GM18858 (cell line): ENCODE measurements at regions not wholly inside any gene's neighbourhood (a gene's known extent, or its start where the extent isn't known, plus 50 kb on each side); places are given as distances from the start of the nearest gene placed in this dataset.
"Not testable (repeated sequence)": the region's sequence is repeated elsewhere in the genome, so short reads cannot be mapped to it uniquely, and the experiment has no call there.

ENCODE experiments used
- ATAC-seq: cut with Tn5 transposase; IDR thresholded peaks from one replicate; pipeline ENCODE4 v1.9.1; 2021; ENCODE audit not compliant: unreplicated experiment

DNA sequence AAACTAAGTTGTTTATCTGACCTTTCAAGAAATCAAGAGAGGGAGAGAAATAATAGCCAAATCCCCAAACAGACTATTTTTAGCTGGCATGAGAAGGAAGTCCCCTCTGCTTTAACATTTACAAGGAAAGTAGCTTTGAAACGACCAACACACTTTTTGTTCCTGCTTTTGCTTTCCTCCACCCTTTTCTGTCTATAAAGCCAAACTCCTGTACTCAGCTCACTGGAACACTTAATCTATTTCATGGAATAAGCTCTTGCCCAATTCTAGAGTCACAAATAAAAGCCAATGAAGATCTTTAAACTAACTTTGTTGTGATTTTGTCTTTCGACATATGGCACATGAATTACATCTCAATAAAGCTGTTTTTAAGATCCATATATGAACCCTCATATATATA lies 86.8 kb upstream of the CCDC71L start:
- no peak for ATAC-seq

DNA sequence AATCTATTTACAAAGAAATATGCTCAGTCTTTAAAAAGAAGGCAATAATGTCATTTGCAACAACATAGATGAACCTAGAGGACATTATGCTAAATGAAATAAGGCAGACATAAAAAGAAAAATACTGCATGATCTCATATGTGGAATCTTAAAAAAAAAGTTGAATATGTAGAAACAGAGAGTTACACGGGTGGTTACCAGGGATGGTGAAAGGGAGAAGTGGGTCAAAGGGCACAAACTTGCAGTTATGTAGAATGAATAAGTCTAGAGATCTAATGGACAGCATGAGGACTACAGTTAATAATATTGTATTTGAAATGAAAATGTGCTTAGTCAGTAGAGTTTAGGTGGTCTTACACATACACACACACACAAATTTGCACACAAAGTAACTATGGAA lies 88.2 kb upstream of the CCDC71L start:
- no peak for ATAC-seq

DNA sequence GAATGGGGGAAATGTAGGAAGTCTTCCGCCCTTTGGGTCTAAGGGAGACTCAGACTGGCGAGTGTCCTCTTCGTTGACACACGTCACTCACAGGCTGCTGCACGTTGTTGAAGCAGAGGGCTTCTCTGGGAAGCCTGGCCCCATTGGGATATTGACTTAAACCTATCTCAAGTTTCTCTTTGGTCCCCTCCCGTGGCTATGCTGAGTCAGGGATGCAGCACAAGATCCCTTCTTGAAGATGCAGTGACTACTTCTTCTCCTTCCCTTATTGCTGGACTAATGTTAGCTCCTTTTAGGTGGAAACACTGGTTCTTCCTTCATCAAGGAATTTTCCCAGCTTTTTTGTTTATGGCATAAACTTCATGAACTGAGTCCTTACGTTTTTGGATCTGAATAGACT lies 89.8 kb upstream of the CCDC71L start:
- ATAC-seq = no peak

DNA sequence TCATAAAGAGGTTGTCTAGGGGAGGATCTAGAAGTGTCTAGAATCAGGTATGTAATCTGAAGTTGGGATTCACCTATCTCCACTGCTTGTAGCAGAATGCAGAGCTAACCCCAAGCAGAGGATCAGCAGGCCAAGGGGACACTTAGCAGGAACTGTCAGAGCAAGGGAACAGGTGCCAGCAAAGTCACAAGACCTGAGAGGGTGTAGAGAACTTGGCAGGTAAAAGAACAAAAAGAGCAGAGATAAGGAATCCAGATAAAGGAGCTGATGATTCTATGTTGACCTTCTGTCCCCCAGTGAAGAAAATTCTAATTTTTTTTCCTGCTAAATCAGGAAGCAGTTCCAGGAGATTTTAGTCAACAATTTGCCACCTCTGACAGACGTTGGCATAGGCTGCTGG lies 91.4 kb upstream of the CCDC71L start:
- ATAC-seq = no peak

DNA sequence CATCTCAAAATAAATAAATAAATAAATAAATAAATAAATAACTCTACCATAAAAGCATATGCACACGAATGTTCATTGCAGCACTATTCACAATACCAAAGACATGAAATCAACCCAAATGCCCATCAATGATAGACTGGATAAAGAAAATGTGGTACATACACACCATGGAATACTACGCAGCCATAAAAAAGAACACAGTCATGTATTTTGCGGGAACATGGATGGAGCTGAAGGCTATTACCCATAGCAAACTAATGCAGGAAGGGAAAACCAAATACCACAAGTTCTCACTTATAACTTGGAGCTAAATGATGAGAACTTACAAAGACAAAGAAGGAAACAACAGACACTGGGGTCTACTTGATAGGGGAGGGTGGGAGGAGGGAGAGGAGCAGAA lies 94.1 kb upstream of the CCDC71L start:
- ATAC-seq = not testable (repeated sequence)

DNA sequence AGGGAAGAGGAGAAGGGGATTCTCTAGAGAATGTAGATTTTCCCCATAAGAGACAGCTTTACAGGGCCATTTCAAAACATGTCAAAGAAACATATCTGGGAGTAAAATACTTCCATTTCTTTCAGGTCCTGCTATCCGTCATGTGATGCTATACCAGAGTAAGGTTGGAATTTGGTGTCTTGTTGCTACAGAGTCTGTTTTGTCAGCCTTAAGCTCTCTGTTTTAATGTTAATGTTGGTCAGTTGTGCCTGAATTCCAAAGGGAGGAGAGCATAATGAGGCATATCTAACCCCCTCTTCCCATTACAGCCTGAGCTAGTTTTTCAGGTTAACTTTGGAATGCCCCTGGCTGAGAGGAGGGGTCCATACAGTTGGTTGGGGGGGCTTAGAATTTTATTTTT lies 94.7 kb upstream of the CCDC71L start:
- no peak for ATAC-seq

DNA sequence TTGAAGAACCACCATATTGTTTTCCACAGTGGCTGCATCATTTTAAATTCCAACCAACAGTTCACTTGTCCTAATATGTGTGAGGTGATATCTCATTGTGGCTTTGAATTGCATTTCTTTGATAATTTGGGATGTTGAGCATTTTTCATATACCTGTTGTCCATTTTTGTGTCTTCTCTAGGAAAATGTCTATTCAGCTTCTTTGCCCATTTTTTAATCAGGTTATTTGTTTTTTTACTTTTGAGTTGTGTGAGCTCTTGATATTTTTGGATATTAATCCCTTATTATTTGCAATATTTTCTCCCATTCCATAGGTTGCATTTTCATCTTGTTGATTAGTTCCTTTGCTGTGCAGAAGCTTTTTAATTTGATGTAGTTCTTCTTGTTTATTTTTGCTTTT lies 95.1 kb upstream of the CCDC71L start:
- no peak for ATAC-seq

DNA sequence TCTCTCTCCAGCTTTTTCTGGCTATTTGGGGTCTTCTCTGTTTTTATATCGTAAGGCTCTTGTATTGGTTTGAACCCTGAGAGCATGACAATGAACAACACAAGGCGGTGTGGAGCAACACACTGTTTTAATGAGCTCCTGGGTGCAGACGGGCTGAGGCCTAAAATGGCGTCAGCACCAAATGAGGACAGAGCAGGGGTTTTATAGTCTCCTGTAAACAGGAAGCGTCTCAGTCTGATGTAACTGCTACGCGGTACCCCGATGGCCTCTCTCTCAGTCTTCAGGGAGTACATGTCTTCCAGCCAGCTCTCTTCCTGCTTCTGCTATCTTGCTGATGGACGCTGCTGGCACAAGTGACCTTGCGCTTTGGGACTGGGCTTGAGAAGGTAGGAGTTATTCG lies 95.9 kb upstream of the CCDC71L start:
- no peak for ATAC-seq

DNA sequence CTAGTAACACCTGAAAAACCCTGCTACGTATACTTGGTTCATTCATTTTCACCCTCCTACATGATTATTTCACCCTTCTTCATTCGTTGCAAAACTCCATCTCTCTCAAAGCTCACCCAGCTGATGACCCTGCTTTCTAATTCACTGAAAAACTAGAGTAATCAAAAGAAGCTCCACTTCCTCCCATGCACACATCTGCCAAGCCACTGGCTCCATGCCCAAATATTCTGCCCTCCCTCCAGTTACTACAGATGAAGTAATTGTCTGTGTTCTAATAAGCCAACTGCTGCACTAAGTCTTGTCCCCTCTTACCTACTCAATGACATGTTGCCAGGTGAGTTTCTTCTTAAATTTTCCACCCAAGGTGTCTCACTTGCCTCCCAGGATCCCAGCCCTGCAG lies 96.9 kb upstream of the CCDC71L start:
- ATAC-seq = no peak

DNA sequence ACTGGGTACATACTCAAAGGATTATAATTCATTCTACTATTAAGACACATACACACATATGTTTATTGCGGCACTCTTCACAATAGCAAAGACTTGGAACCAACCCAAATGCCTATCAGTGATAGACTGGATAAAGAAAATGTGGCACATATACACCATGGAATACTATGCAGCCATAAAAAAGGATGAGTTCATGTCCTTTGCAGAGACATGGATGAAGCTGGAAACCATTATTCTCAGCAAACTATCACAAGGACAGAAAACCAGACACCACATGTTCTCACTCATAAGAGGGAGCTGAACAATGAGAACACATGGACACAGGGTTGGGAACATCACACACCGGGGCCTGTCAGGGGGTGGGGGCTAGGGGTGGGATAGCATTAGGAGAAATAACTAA lies 101.9 kb upstream of the CCDC71L start:
- not testable (repeated sequence) for ATAC-seq

DNA sequence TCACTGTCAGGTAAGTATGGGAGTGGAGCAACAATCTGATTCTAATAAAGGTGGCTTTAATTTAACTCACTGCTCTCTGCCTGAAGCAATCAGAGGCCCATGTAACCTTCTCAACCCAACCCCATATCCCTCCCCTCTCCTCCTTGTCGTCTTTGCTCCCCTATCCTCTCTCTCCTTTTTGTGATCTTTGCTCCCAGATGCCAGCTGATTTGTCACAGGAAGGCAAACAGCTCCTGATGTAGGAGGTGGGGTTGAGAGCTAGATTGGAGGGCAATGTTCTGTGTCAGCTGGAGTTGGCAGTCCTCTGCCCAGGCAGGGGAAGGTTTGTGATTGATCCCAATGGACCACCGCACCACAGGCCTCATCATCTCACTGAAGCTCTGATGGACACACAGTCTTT lies 101.4 kb upstream of the PIK3CG start:
- no peak for ATAC-seq

DNA sequence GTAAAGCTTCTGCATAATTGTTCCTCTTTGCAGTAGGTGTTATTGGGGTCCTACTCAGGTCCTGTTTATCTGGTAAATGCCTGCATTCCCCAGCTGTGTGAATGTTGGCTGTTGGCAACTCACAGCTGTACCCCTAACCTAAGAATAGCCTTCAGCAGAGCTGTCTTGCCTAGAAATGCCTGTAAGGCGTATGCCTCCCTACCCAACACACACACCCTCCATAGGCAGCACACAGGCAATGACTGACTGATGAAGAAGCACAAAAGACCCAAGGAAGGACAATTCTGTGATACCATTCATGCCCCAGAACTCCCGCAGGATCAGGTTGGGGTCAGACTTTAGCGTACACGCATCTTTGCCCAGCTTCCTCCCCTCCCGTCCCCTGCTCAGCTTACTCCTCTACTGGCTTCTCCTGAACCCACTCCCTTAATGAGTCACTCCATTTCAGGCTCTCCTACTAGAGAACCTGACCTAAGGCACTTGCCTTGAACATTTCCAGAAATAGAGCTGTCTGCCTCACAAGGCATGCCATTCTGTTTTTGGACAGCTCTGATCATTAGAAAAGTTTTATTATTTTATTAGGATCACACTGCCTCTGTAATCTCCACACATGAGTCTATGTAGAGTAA lies 99.2 kb upstream of the PIK3CG start:
- no peak for ATAC-seq

DNA sequence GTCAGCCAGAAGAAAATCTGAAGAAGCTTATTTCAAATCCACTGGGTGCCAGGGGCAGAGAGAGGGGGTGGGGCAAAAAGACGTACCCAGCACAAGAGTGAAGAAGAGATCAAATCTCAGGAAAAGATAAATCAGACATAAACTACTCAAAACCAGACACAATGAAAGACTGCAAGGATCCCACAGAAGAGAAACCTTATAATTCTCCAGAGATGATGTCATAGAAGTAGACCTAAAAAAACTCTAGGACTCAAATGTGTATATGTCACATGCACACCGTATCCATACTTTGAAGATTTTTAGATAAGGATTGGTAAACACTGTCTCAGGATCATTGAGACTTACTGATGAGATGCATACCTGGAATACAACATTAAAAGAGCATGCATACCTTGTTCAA lies 98.5 kb upstream of the PIK3CG start:
- ATAC-seq = no peak

DNA sequence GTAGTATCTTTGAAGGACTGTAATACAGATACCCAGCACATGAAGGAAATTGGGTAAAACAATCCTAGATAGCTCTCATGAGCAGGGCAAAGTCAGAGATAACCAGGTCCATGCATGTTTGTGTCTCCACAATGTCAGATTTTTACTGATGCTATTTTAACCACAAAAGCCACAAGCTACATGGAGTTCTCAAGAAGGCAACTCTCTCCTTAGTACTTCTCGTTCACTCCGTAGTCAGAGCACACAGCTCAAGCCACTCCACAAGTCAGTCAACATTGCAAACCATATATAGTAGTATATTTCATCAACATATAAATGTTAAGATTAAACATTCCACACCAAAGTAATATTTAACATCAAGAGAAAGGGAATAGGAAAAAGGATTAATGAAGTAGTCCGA lies 98.0 kb upstream of the PIK3CG start:
- ATAC-seq = no peak

DNA sequence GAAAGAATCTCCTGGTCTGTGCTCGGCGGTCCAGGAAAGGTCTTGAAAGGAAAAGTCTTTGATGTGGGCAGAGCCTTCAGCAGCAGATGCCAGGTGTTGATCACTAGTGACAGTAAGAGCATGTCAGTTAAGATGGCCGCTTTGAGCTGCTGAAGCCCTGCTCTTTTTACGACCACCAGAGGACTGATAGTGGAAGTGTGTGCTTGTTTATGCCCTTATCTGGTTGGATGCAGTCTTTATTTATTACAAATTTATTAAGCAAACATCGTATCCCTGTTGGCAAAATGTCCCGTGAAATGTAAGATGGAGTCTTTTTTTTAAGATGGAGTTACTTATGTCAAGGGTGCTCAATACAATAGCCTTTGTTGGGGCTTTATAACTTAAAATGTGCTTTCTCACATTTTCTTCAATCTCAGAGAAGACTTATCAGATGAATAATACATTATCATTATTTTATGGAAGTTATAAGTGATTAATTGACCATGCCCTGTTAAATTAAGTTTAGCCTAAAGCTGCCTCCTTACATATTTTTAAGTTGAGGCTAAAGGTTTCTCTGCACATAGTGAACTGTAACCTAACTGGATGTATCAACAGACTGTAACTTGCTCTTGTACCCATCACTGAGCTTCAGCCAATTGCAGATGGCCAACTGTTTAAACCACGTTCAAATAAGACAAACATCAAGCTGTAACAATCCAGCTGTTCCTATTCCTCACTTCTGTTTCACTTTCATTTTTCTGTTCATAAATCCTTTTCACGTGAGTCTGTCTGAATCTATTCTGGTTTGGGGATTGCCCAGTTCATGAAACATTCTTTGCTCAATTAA lies 97.4 kb upstream of the PIK3CG start:
- peak; percentile 50 for ATAC-seq

DNA sequence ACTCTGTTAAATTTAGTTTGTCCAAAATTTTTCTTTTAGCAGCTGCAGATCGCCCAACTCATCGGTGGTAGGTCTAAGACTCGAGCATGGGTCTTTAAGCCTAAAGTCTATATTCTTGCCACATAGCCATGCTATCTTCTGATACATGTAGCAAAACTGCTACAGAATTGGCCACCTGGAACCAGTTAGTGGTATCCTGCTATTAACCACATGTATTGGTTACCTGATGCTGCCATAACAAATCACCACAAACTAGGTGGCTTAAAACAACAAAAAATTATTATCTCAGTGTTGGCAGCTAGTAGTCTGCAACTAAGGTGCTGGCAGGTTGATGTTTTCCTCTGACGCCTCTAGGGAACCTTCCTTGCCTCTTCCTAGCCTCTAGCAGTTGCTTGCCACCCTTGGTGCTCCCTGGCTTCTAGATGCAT lies 96.7 kb upstream of the PIK3CG start:
- peak; percentile 73 for ATAC-seq

DNA sequence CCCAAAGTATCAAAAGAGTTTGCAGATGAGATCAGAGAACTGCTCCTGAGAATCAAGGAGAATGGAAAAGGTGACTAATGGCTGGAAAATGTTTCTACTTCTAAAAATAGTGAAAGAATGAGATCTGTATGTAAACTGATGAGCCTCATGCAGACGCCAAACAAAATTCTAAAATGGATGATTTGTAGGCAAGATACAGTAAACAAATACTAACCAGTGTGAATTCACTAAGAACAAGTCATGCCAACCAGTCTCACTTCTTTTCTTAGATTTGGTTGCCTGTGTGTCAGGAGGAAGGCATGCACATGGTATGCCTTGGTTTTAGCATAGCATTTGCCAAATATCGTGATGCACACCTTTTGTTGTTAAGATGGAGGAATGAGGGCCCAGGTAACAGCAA lies 94.9 kb upstream of the PIK3CG start:
- ATAC-seq = no peak

DNA sequence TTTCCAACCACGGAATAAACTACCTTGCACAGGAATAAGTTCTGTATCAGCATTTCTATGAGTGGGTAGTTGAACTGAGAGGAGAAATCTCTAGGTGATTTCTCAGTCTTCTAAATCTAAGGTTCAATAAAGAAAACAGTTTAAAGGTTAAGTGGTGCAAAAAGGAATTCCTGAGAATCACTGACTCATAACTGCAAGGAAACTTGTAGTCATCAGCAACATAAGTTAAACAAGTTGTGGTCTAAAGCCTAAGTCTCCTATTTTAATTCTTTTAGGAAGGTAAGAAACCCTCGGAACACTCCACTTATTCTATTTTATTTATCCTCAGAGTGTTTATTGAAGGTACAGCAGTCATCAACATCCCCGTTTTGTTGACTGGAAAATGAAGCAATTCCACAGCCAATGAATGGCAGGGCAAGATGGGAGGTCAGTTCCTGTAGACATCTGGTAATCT lies 92.4 kb upstream of the PIK3CG start:
- ATAC-seq = no peak

DNA sequence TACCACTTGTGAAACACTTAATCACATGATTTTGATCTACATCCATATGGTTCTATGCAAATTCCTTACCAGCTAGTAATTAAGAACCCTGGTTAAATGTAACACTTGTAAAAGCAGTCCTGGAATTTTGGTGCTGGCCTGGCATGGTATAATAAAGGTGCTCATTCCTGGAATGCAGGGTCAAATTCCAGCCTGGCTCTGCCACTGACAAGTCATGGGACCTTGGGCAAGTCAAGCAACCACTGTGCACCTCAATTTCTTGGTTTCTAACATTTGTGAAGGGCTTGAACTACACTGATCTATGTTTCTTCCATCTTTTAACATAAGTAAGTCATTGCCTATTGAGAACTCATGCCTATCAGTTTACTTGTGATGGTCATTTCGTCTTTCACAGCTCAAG lies 91.9 kb upstream of the PIK3CG start:
- no peak for ATAC-seq

DNA sequence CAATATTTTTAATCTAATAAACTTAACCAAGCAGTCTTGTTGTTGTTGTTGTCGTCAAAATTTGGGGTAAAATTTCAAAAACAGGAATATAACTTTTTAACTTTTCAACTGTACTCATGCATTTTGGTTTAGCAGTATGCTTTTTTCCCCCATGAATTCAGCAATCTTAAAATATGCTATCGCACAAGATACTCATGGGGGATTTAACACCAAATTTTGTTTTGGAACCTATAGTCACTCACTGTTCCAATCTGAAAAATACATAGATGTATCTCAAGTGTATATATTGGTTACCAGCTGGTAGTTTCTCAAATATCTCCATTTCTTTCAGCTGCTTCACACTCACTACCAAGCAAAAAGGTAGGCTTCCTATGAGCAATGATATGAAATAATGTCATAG lies 91.4 kb upstream of the PIK3CG start:
- no peak for ATAC-seq

DNA sequence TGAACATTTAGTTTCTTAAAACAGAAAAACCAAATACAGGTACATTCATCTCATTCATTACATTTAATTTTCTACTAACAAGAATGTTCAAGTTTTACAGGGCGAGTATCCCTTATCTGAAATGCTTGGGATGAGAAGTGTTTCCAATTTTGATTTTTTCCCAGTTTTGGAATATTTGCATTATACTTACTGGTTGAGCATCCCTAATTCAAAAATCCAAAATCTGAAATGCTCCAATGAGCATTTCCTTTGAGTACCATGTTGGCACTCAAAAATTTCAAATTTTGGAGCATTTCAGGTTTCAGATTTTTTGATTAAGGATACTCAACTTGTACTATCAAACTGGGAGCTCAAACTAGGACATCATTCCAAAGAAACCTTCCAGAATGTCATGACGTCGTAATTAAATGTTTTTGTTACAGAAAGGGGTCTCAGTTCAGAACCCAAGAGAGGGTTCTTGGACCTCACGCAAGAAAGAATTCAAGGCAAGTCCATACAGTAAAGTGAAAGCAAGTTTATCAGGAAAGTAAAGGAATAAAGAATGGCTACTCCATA lies 90.8 kb upstream of the PIK3CG start:
- no peak for ATAC-seq

DNA sequence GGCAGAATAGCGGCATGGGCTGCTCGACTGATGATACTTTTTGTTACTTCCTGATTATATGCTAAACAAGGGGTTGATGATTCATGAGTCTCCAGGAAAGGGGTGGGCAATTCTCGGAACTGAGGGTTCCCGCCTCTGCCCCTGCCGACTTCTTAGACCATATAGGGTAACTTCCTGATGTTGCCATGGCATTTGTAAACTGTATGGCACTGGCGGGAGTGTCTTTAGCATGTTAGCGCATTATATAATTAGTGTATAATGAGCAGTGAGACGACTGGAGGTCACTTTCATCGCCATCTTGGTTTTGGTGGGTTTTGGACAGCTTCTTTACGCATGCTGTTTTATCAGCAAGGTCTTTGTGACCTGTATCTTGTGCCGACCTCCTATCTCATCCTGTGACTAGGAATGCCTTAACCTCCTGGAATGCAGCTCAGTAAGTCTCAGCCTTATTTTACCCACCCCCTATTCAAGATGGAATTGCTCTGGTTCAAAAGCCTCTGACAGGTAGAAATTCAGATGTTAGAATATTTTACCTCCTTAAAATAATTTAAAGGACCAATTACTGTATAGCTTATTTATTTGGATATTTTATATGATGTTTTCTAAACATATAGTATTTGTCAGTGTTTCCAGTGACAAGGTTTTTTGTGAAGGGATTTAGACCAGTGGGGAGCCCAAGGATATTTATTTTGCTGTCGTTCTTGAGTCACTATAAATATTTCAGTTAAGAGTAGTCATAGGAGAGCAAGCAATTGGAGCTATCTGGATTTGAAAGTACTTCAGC lies 90.1 kb upstream of the PIK3CG start:
- ATAC-seq = no peak
